ENCODE measurements at regions not wholly inside any gene's neighbourhood (a gene's known extent, or its start where the extent isn't known, plus 50 kb on each side); places are given as distances from the start of the nearest gene placed in this dataset.

GRCh38 chr5:103498800-103499551 is 63.6 kb downstream of the NUDT12 start:
- DNase-seq, result no peak

DNA sequence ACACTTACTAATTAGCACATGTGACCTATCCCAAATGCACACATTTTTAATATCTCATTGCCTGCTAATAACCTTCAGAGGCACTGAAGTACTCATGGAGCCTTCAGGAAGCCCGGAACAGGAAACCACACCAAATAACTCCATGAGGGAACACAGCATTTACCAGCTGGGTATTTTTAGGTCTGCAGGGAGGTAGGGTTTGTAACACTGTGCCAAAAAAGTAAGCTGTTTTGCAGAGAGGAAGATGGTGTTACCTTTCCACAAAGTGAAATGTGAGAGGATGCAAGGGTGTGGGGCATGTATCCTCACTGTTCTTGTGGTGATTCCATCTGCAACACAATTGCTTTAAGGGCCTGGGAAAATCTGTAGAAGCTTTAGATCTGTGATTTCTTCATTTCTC is 64.4 kb downstream of the NUDT12 start:
- no peak for DNase-seq

GRCh38 chr5:103497781-103498180 is 64.8 kb downstream of the NUDT12 start:
- no peak for DNase-seq

GRCh38 chr5:103490030-103490739 is 72.4 kb downstream of the NUDT12 start:
- no peak for DNase-seq

GRCh38 chr5:103489307-103489706 is 73.3 kb downstream of the NUDT12 start:
- DNase-seq, result no peak

GRCh38 chr5:103487822-103488493 is 74.6 kb downstream of the NUDT12 start:
- no peak for DNase-seq

- no peak for DNase-seq
These were observed 75.4 kb downstream of the NUDT12 start for GRCh38 chr5:103487218-103487617.

- DNase-seq, result no peak
These were observed 75.8 kb downstream of the NUDT12 start for GRCh38 chr5:103486739-103487138.

- no peak for DNase-seq
These were observed 82.3 kb downstream of the NUDT12 start for GRCh38 chr5:103480246-103480645.

- DNase-seq, result no peak
These were observed 84.9 kb downstream of the NUDT12 start for GRCh38 chr5:103477678-103478077.

GRCh38 chr5:103476811-103477210 is 85.8 kb downstream of the NUDT12 start:
- DNase-seq, result no peak

DNA sequence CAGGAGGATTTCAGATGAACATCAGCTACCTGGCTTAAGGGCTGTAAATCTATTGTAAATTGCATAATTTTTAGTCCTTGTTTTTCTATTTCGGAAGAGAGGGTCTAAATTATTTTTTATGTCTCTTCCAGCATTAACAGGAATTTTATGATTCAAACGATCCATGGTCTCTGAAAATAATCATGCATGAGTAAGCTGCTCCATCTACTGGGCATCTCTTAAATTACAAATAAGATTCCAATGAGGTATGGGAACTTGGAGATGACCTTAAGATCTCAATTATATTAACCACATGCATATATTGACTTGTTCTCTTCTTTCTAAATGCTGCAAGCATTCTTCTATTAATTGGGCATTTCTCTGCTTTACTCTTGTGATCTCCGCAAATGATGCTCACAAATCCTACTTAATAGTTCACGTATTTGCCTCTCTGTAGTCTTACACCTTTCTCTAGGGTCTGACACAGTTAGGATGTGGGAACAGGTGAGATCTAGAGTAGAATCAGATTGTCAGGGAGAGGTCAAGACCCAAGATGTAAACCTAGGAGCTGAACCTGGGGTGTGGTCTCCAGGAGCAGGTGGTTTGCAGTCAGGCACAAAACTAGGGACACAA is 86.9 kb downstream of the NUDT12 start:
- DNase-seq, result peak; percentile 45

DNA sequence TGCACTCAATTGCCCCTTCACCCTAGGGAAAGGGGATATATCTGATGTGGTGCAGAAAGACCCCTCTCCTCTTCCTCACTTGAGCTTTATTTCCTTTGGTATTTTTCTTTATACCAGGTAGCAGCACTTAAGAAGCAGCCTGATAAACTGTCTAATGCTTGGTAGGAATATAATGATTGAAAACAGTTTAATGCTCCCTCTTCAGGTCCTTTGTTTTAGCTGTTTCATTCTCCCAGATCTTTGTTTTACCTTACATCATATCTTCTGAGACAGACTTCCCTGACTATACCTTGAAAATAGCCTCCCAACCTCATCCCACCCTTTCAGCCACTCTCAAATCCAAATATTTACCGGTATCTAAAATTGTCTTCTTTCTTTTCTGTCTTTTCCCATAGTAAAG is 87.9 kb downstream of the NUDT12 start:
- DNase-seq, result no peak

GRCh38 chr5:103473725-103474124 is 88.9 kb downstream of the NUDT12 start:
- DNase-seq, result no peak

- DNase-seq, result no peak
These were observed 89.8 kb downstream of the NUDT12 start for GRCh38 chr5:103472830-103473229.

DNA sequence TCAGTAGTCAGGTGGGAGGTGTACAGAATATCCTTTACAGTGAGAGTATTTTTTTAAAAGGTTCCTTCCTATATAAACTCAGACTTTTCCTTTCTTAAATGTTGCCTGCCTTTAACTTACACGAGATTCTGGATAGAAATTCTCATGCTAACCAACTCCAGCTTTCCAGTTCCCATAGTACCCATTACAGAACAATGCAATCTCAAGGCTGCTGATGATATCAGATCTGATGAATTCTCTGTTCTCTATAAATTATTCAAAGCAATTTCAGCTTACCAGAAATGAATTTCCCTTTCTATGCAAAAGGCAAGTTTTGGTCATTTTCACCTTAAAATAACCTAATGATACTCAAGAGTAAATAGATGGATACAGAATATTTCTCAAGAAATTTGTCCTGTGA is 90.3 kb downstream of the NUDT12 start:
- DNase-seq, result no peak

DNA sequence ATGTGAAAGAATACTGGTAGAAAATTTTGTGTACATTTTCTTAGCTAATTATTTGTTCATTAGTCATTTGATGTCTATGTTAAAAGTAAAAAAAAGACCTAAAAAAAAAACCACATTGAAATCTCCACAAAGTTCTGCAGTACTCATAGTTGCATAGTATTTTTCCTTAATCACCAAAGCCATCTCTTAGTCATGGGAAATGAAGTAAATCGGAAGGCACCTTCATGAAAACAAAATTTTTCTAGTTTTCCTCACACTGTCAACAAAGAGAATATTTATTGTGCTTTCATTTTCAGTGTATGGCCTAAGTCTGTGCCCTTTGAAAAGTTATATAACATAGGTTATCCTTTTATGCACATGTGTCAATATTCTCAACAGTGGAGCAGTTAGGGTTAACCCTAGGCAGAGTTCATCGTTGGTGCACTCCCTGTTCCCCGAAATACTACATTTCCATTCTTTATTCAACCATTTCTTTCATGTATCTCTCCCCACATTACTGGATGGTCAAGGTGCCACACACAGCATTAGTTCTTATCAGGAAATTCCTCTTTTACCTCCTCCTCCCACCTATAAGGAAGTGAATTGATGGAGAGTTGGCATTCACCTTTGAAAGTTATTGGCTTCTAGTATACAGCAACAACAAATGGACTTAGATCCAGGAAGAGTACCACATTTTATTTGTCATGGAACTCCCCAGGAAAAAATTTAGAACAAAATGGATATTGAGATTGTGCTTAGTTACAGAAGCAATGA is 93.1 kb downstream of the NUDT12 start:
- DNase-seq, result no peak

GRCh38 chr5:103467831-103468230 is 94.8 kb downstream of the NUDT12 start:
- no peak for DNase-seq

- no peak for DNase-seq
These were observed 96.1 kb downstream of the NUDT12 start for GRCh38 chr5:103466495-103466894.

GRCh38 chr5:103465891-103466290 is 96.7 kb downstream of the NUDT12 start:
- DNase-seq, result no peak

DNA sequence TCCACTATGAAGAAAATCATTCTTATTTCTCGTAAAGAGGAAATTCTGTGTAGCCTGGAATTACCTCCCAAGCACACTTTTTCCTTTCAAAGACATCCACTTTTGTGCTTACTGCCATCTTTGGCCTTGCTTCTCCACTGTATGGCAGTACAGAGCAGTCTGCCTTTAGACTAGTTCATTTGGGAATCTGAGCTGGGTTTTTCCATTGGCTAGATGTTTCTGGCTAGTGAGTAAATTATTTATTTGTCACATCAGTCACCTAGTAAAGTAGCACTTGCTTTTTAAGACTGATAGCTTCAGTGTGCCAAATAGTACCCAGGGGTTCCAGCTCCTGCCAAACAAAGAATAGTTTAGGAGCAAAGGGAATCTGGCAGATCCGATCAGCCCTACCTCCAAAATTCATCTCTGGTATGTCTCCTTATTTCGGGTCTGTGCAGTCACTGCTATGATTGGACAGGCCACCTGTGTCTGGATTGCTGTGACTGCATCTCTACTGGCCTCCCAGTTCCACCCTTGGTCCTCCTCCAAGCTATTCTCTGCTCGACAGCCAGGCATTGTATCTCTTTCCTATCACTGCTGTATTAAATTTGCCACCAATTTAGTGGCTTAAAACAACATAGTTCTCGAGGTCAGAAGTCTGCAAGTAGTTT is 97.6 kb downstream of the NUDT12 start:
- no peak for DNase-seq

- DNase-seq, result no peak
These were observed 99.3 kb downstream of the NUDT12 start for GRCh38 chr5:103463261-103463660.
